Peyer's patch (tissue), 4 donors: ENCODE measurements at regions not wholly inside any gene's neighbourhood (a gene's known extent, or its start where the extent isn't known, plus 50 kb on each side); places are given as distances from the start of the nearest gene placed in this dataset.

Experiments
- DNase-seq, 3 donors: peaks; one replicate each; pipeline ENCODE4 v3.0.0-alpha.2; 2017 to 2019
- H3K27ac ChIP-seq, 4 donors: fragments of 200-600 bp; sonication (generic); one replicate each; pipeline ENCODE4 v1.5.1; 2016 to 2019
- H3K27me3 ChIP-seq, 2 donors: fragments of 200-600 bp; sonication (generic); one replicate each; pipeline ENCODE4 v1.5.1; 2019
- H3K36me3 ChIP-seq, 3 donors: fragments of 200-600 bp; sonication (generic); one replicate each; pipeline ENCODE4 v1.5.1; 2016 to 2019
- H3K4me1 ChIP-seq, 4 donors: fragments of 200-600 bp; sonication (generic); one replicate each; pipeline ENCODE4 v1.5.1; 2016 to 2019
- H3K4me3 ChIP-seq, 4 donors: fragments of 200-600 bp; sonication (generic); 1 replicate in 3 of 4; 2 replicates in 1 of 4; pipeline ENCODE4 v1.5.1; 2016 to 2019; ENCODE audit warnings: mild to moderate bottlenecking in 1 of 4
- H3K9me3 ChIP-seq, 4 donors: fragments of 200-600 bp; sonication (generic); one replicate each; pipeline ENCODE4 v1.5.1; 2016 to 2019; ENCODE audit warnings: mild to moderate bottlenecking in 1 of 4
- CTCF ChIP-seq, 6 experiments: fragments of 450-650 bp in 4 of 6; fragments of 200-600 bp in 2 of 6; sonication (generic) in 1 of 6; IDR thresholded peaks; one replicate each; pipeline ENCODE4 v1.5.1; 2017 to 2019; ENCODE audit warnings: antibody characterized with exemption in 6 of 6, mild to moderate bottlenecking in 3 of 6, moderate library complexity in 1 of 6
- POLR2A ChIP-seq, 2 donors: fragments of 450-650 bp; IDR thresholded peaks; one replicate each; pipeline ENCODE4 v1.5.1; 2017; ENCODE audit warnings: antibody characterized with exemption in 2 of 2, mild to moderate bottlenecking in 2 of 2, moderate library complexity in 2 of 2

- no peak overlapping the region for H3K4me3 ChIP-seq
- no peak for DNase-seq
- no peaks in the 10 kb centered on the region for H3K4me1 ChIP-seq
- H3K9me3 ChIP-seq, result no peaks in the 10 kb centered on the region
- H3K27me3 ChIP-seq, result no peaks in the 10 kb centered on the region
- no peak overlapping the region for H3K27ac ChIP-seq
- TF ChIP-seq POLR2A (IDR thresholded peaks at IDR 0.05) (no peak), CTCF (IDR thresholded peaks at IDR 0.05) (no peak)
- H3K36me3 ChIP-seq, result no peaks in the 10 kb centered on the region
These were observed 417.8 kb upstream of the FOXG1 start for GRCh38 chr14:28348797-28349196.

GRCh38 chr14:28356819-28357218 is 409.8 kb upstream of the FOXG1 start:
- Histone ChIP-seq H3K27me3 (no peaks in the 10 kb centered on the region), H3K27ac (no peak overlapping the region), H3K4me3 (no peak overlapping the region), H3K4me1 (no peaks in the 10 kb centered on the region), H3K36me3 (no peaks in the 10 kb centered on the region), H3K9me3 (no peaks in the 10 kb centered on the region)
- no peak for TF ChIP-seq POLR2A (IDR thresholded peaks at IDR 0.05)
- no peak for TF ChIP-seq CTCF (IDR thresholded peaks at IDR 0.05)
- no peak for DNase-seq

- TF ChIP-seq CTCF (IDR thresholded peaks at IDR 0.05), result no peak
- Histone ChIP-seq H3K9me3 (no peaks in the 10 kb centered on the region), H3K27me3 (no peaks in the 10 kb centered on the region), H3K4me1 (no peaks in the 10 kb centered on the region), H3K4me3 (no peak overlapping the region), H3K27ac (no peak overlapping the region), H3K36me3 (no peaks in the 10 kb centered on the region)
- DNase-seq, result no peak
These were observed 405.1 kb upstream of the FOXG1 start for GRCh38 chr14:28361486-28361885.

GRCh38 chr14:28365510-28365909 is 401.1 kb upstream of the FOXG1 start:
- Histone ChIP-seq H3K9me3 (no peaks in the 10 kb centered on the region), H3K27me3 (no peaks in the 10 kb centered on the region), H3K27ac (no peak overlapping the region), H3K4me1 (no peaks in the 10 kb centered on the region), H3K36me3 (no peaks in the 10 kb centered on the region), H3K4me3 (no peak overlapping the region)
- DNase-seq, result no peak
- no peak for TF ChIP-seq CTCF (IDR thresholded peaks at IDR 0.05)
- TF ChIP-seq POLR2A (IDR thresholded peaks at IDR 0.05), result no peak

GRCh38 chr14:28373721-28374120 is 392.9 kb upstream of the FOXG1 start:
- H3K27ac ChIP-seq, result no peak overlapping the region
- TF ChIP-seq POLR2A (IDR thresholded peaks at IDR 0.05) (no peak), CTCF (IDR thresholded peaks at IDR 0.05) (no peak)
- no peak overlapping the region for H3K4me3 ChIP-seq

GRCh38 chr14:28375295-28375694 is 391.3 kb upstream of the FOXG1 start:
- H3K27ac ChIP-seq, result no peak overlapping the region
- TF ChIP-seq POLR2A (IDR thresholded peaks at IDR 0.05), result no peak
- no peak for TF ChIP-seq CTCF (IDR thresholded peaks at IDR 0.05)
- H3K27me3 ChIP-seq, result no peaks in the 10 kb centered on the region
- no peaks in the 10 kb centered on the region for H3K9me3 ChIP-seq
- no peaks in the 10 kb centered on the region for H3K36me3 ChIP-seq
- DNase-seq, result no peak
- H3K4me3 ChIP-seq, result no peak overlapping the region
- H3K4me1 ChIP-seq, result no peaks in the 10 kb centered on the region

More at GRCh38 chr14:28373721-28374120, 392.9 kb upstream of the FOXG1 start:
- no peaks in the 10 kb centered on the region for H3K9me3 ChIP-seq
- H3K27me3 ChIP-seq, result no peaks in the 10 kb centered on the region
- DNase-seq, result no peak
- H3K4me1 ChIP-seq, result no peaks in the 10 kb centered on the region
- H3K36me3 ChIP-seq, result no peaks in the 10 kb centered on the region
